ENCODE measurements at regions not wholly inside any gene's neighbourhood (a gene's known extent, or its start where the extent isn't known, plus 50 kb on each side); places are given as distances from the start of the nearest gene placed in this dataset.

- no peaks in the 10 kb centered on the region for H3K27me3 ChIP-seq (replicated peaks in 2 of 5; ENCODE audit: control insufficient read depth in 4 of 5, insufficient read depth in 5 of 5, low read length in 4 of 5)
- no peaks in the 10 kb centered on the region for H3K9me3 ChIP-seq (ENCODE audit: control extremely low read depth in 1 of 5, control insufficient read depth in 4 of 5, insufficient read depth in 2 of 5, low read depth in 1 of 5, low read length in 4 of 5)
- H3K36me3 ChIP-seq (ENCODE audit: control insufficient read depth in 4 of 4, insufficient read depth in 4 of 4, low read length in 3 of 4) = no peaks in the 10 kb centered on the region
- H3K27ac ChIP-seq (ENCODE audit: insufficient read depth in 1 of 2, low read depth in 1 of 2, low read length in 2 of 2, poor library complexity in 1 of 2, severe bottlenecking in 2 of 2) = no peak overlapping the region
- POLR2A ChIA-PET = no interaction called here
- 61% methylated on average over 2 of the region's 6 CpGs for WGBS (ENCODE audit: insufficient coverage)
- H3K4me3 ChIP-seq (ENCODE audit: control insufficient read depth in 1 of 7, extremely low read depth in 1 of 7, insufficient read depth in 4 of 7, low read depth in 2 of 7, low read length in 6 of 7) = no peak overlapping the region
- H3K4me1 ChIP-seq (ENCODE audit: control extremely low read depth in 1 of 4, control insufficient read depth in 4 of 4, insufficient read depth in 4 of 4, low read length in 3 of 4) = peaks cover 0 to 3% (median 0%) of the 10 kb centered on the region in 4 experiments
- no peak for DNase-seq
- CTCF ChIA-PET = no interaction called here
Measured at GRCh38 chr17:69709441-69709840, 294.9 kb downstream of the MAP2K6 start.

DNA sequence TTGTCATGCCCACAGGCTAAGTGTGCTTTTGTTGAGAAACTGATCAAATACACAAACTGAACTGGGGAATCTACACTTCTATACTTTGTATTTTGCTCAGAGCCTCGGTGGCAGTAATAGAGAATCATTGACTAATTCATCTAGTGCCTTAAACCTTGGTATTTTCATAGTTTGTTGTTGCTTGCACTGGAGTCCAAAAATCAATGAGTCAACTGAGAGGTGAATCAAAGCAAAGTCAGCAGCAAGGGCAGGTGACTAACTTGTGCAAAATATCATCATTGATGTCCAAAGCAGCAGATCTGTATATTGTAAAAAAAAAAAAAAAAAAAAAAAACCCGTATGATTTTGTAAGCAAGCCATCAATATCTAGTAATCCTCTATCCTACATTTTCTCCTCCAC lies 296.4 kb downstream of the MAP2K6 start:
- Histone ChIP-seq H3K36me3 (ENCODE audit: control insufficient read depth in 4 of 4, insufficient read depth in 4 of 4, low read length in 3 of 4) (no peaks in the 10 kb centered on the region), H3K27me3 (replicated peaks in 2 of 5; ENCODE audit: control insufficient read depth in 4 of 5, insufficient read depth in 5 of 5, low read length in 4 of 5) (no peaks in the 10 kb centered on the region), H3K4me1 (ENCODE audit: control extremely low read depth in 1 of 4, control insufficient read depth in 4 of 4, insufficient read depth in 4 of 4, low read length in 3 of 4) (peaks cover 0 to 3% (median 0%) of the 10 kb centered on the region in 4 experiments), H3K27ac (ENCODE audit: insufficient read depth in 1 of 2, low read depth in 1 of 2, low read length in 2 of 2, poor library complexity in 1 of 2, severe bottlenecking in 2 of 2) (no peak overlapping the region), H3K4me3 (ENCODE audit: control insufficient read depth in 1 of 7, extremely low read depth in 1 of 7, insufficient read depth in 4 of 7, low read depth in 2 of 7, low read length in 6 of 7) (no peak overlapping the region), H3K9me3 (ENCODE audit: control extremely low read depth in 1 of 5, control insufficient read depth in 4 of 5, insufficient read depth in 2 of 5, low read depth in 1 of 5, low read length in 4 of 5) (no peaks in the 10 kb centered on the region)
- CTCF ChIA-PET = no interaction called here
- POLR2A ChIA-PET = no interaction called here
- WGBS (ENCODE audit: insufficient coverage) = no CpG with 5 or more reads among the region's 2 CpGs
- no peak for DNase-seq

- peaks cover 0 to 3% (median 0%) of the 10 kb centered on the region in 4 experiments for H3K4me1 ChIP-seq (ENCODE audit: control extremely low read depth in 1 of 4, control insufficient read depth in 4 of 4, insufficient read depth in 4 of 4, low read length in 3 of 4)
- no peaks in the 10 kb centered on the region for H3K9me3 ChIP-seq (ENCODE audit: control extremely low read depth in 1 of 5, control insufficient read depth in 4 of 5, insufficient read depth in 2 of 5, low read depth in 1 of 5, low read length in 4 of 5)
- ChIA-PET CTCF (no interaction called here), POLR2A (no interaction called here)
- no peak for DNase-seq
- H3K27me3 ChIP-seq (replicated peaks in 2 of 5; ENCODE audit: control insufficient read depth in 4 of 5, insufficient read depth in 5 of 5, low read length in 4 of 5) = no peaks in the 10 kb centered on the region
- H3K4me3 ChIP-seq (ENCODE audit: control insufficient read depth in 1 of 7, extremely low read depth in 1 of 7, insufficient read depth in 4 of 7, low read depth in 2 of 7, low read length in 6 of 7) = no peak overlapping the region
- no peaks in the 10 kb centered on the region for H3K36me3 ChIP-seq (ENCODE audit: control insufficient read depth in 4 of 4, insufficient read depth in 4 of 4, low read length in 3 of 4)
- no peak overlapping the region for H3K27ac ChIP-seq (ENCODE audit: insufficient read depth in 1 of 2, low read depth in 1 of 2, low read length in 2 of 2, poor library complexity in 1 of 2, severe bottlenecking in 2 of 2)
- 100% methylated on average over 3 of the region's 4 CpGs for WGBS (ENCODE audit: insufficient coverage)
Measured at GRCh38 chr17:69711541-69711940, 297.0 kb downstream of the MAP2K6 start.

DNA sequence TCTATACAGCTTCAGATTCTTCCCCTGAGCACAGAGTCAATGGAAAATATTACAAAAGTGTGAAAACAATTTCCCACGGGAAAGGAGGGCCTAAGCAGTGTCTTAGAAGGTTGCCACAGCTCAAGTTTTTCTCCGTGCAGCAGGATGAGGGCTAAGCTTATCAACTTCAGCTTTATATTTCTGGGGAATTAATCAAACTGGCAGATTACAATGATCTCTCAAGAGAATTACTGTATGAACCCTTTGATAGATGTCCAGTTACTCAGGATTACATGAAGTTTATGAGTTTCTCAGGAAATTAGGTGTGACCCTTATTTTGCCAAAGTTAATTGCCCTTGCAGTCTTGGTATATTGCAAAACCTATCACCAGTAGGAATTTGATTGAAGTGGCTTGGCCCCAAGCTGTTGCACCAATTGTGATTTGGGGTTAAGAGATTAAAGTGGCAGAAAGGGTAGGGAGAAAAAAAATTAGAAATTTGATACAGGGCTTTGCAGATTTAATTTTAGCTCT lies 298.4 kb downstream of the MAP2K6 start:
- H3K27ac ChIP-seq (ENCODE audit: insufficient read depth in 1 of 2, low read depth in 1 of 2, low read length in 2 of 2, poor library complexity in 1 of 2, severe bottlenecking in 2 of 2) = no peak overlapping the region
- H3K36me3 ChIP-seq (ENCODE audit: control insufficient read depth in 4 of 4, insufficient read depth in 4 of 4, low read length in 3 of 4) = no peaks in the 10 kb centered on the region
- no peaks in the 10 kb centered on the region for H3K9me3 ChIP-seq (ENCODE audit: control extremely low read depth in 1 of 5, control insufficient read depth in 4 of 5, insufficient read depth in 2 of 5, low read depth in 1 of 5, low read length in 4 of 5)
- ChIA-PET POLR2A (no interaction called here), CTCF (no interaction called here)
- 83% methylated on average over 1 of the region's 2 CpGs for WGBS (ENCODE audit: insufficient coverage)
- H3K4me1 ChIP-seq (ENCODE audit: control extremely low read depth in 1 of 4, control insufficient read depth in 4 of 4, insufficient read depth in 4 of 4, low read length in 3 of 4) = peaks cover 0 to 3% (median 0%) of the 10 kb centered on the region in 4 experiments
- H3K27me3 ChIP-seq (replicated peaks in 2 of 5; ENCODE audit: control insufficient read depth in 4 of 5, insufficient read depth in 5 of 5, low read length in 4 of 5) = no peaks in the 10 kb centered on the region
- no peak overlapping the region for H3K4me3 ChIP-seq (ENCODE audit: control insufficient read depth in 1 of 7, extremely low read depth in 1 of 7, insufficient read depth in 4 of 7, low read depth in 2 of 7, low read length in 6 of 7)
- no peak for DNase-seq

- Histone ChIP-seq H3K27ac (ENCODE audit: insufficient read depth in 1 of 2, low read depth in 1 of 2, low read length in 2 of 2, poor library complexity in 1 of 2, severe bottlenecking in 2 of 2) (no peak overlapping the region), H3K27me3 (replicated peaks in 2 of 5; ENCODE audit: control insufficient read depth in 4 of 5, insufficient read depth in 5 of 5, low read length in 4 of 5) (no peaks in the 10 kb centered on the region), H3K9me3 (ENCODE audit: control extremely low read depth in 1 of 5, control insufficient read depth in 4 of 5, insufficient read depth in 2 of 5, low read depth in 1 of 5, low read length in 4 of 5) (no peaks in the 10 kb centered on the region), H3K4me1 (ENCODE audit: control extremely low read depth in 1 of 4, control insufficient read depth in 4 of 4, insufficient read depth in 4 of 4, low read length in 3 of 4) (peaks cover 0 to 3% (median 0%) of the 10 kb centered on the region in 4 experiments), H3K4me3 (ENCODE audit: control insufficient read depth in 1 of 7, extremely low read depth in 1 of 7, insufficient read depth in 4 of 7, low read depth in 2 of 7, low read length in 6 of 7) (no peak overlapping the region), H3K36me3 (ENCODE audit: control insufficient read depth in 4 of 4, insufficient read depth in 4 of 4, low read length in 3 of 4) (no peaks in the 10 kb centered on the region)
- CTCF ChIA-PET = no interaction called here
- no CpG with 5 or more reads among the region's 4 CpGs for WGBS (ENCODE audit: insufficient coverage)
- DNase-seq = no peak
- POLR2A ChIA-PET = no interaction called here
Measured at GRCh38 chr17:69713815-69714214, 299.3 kb downstream of the MAP2K6 start.

GRCh38 chr17:69714669-69715068 lies 300.2 kb downstream of the MAP2K6 start:
- H3K4me3 ChIP-seq (ENCODE audit: control insufficient read depth in 1 of 7, extremely low read depth in 1 of 7, insufficient read depth in 4 of 7, low read depth in 2 of 7, low read length in 6 of 7) = no peak overlapping the region
- 92% methylated on average over 2 of the region's 2 CpGs for WGBS (ENCODE audit: insufficient coverage)
- no peaks in the 10 kb centered on the region for H3K27me3 ChIP-seq (replicated peaks in 2 of 5; ENCODE audit: control insufficient read depth in 4 of 5, insufficient read depth in 5 of 5, low read length in 4 of 5)
- H3K4me1 ChIP-seq (ENCODE audit: control extremely low read depth in 1 of 4, control insufficient read depth in 4 of 4, insufficient read depth in 4 of 4, low read length in 3 of 4) = no peaks in the 10 kb centered on the region
- no peaks in the 10 kb centered on the region for H3K9me3 ChIP-seq (ENCODE audit: control extremely low read depth in 1 of 5, control insufficient read depth in 4 of 5, insufficient read depth in 2 of 5, low read depth in 1 of 5, low read length in 4 of 5)
- ChIA-PET POLR2A (no interaction called here), CTCF (interaction anchor here (1.1 kb wide), 1 partner anchor 9 kb away, joined by 3 read pairs; no protein-coding TSS in a partner anchor)
- DNase-seq = no peak
- no peak overlapping the region for H3K27ac ChIP-seq (ENCODE audit: insufficient read depth in 1 of 2, low read depth in 1 of 2, low read length in 2 of 2, poor library complexity in 1 of 2, severe bottlenecking in 2 of 2)
- H3K36me3 ChIP-seq (ENCODE audit: control insufficient read depth in 4 of 4, insufficient read depth in 4 of 4, low read length in 3 of 4) = no peaks in the 10 kb centered on the region

- H3K9me3 ChIP-seq (ENCODE audit: control extremely low read depth in 1 of 5, control insufficient read depth in 4 of 5, insufficient read depth in 2 of 5, low read depth in 1 of 5, low read length in 4 of 5) = no peaks in the 10 kb centered on the region
- H3K27ac ChIP-seq (ENCODE audit: insufficient read depth in 1 of 2, low read depth in 1 of 2, low read length in 2 of 2, poor library complexity in 1 of 2, severe bottlenecking in 2 of 2) = no peak overlapping the region
- H3K36me3 ChIP-seq (ENCODE audit: control insufficient read depth in 4 of 4, insufficient read depth in 4 of 4, low read length in 3 of 4) = no peaks in the 10 kb centered on the region
- no peak for DNase-seq
- no peaks in the 10 kb centered on the region for H3K27me3 ChIP-seq (replicated peaks in 2 of 5; ENCODE audit: control insufficient read depth in 4 of 5, insufficient read depth in 5 of 5, low read length in 4 of 5)
- WGBS (ENCODE audit: insufficient coverage) = 79% methylated on average over 4 of the region's 4 CpGs
- no peaks in the 10 kb centered on the region for H3K4me1 ChIP-seq (ENCODE audit: control extremely low read depth in 1 of 4, control insufficient read depth in 4 of 4, insufficient read depth in 4 of 4, low read length in 3 of 4)
- ChIA-PET CTCF (interaction anchor here (1.1 kb wide), 1 partner anchor 10 kb away, joined by 3 read pairs; no protein-coding TSS in a partner anchor), POLR2A (no interaction called here)
- no peak overlapping the region for H3K4me3 ChIP-seq (ENCODE audit: control insufficient read depth in 1 of 7, extremely low read depth in 1 of 7, insufficient read depth in 4 of 7, low read depth in 2 of 7, low read length in 6 of 7)
Measured at GRCh38 chr17:69715656-69716055, 301.2 kb downstream of the MAP2K6 start.

All from common myeloid progenitor, CD34-positive (primary cell).